GF-D8 (cell line): ENCODE measurements at regions not wholly inside any gene's neighbourhood (a gene's known extent, or its start where the extent isn't known, plus 50 kb on each side); places are given as distances from the start of the nearest gene placed in this dataset.
"Not testable (repeated sequence)": the region's sequence is repeated elsewhere in the genome, so short reads cannot be mapped to it uniquely, and the experiment has no call there.

ENCODE experiments used
- DNase-seq: peaks from one replicate; lab custom pipeline; 2025; lab: John Stamatoyannopoulos, UW

DNA sequence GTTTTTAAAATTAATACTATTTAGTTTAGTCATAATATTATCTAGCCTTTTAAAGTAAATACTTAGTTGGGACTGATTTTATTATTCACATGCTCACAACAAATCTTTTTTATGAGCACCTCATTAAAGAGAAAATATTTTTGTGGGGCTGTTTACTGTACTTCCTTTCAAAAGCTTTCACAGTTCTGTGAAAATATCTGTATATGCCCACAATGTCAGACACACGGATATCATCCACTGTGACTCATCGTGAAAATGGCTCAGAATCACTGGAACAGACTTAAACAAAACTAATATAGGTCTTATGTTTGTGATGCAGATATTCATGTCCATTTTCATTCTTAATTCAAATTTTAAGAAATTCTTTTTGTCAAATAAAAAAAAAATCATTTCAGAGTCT, 305.2 kb downstream of the RAB38 start:
- DNase-seq, result no peak

- DNase-seq, result no peak
These were observed 308.3 kb downstream of the RAB38 start for GRCh38 chr11:87866951-87867350.

DNA sequence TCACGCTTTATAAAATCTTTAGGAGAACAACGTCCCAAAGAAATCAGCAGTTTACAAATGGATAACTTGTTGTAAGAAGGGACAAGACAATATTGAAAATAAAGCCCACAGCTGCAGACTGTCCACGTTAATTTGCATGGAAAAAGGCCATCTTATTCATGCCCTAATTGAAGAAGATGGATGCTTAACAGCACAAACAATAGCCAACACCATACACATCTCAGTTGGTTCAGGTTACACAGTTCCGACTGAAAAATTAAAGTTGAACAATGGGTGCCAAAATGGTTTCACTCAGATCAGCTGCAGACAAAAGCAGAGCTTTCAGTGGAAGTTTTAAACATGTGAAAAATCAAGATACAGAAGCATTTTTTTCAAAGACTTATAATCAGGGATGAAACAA, 314.2 kb downstream of the RAB38 start:
- no peak for DNase-seq

GRCh38 chr11:87859636-87860035, 315.6 kb downstream of the RAB38 start:
- DNase-seq, result no peak

DNA sequence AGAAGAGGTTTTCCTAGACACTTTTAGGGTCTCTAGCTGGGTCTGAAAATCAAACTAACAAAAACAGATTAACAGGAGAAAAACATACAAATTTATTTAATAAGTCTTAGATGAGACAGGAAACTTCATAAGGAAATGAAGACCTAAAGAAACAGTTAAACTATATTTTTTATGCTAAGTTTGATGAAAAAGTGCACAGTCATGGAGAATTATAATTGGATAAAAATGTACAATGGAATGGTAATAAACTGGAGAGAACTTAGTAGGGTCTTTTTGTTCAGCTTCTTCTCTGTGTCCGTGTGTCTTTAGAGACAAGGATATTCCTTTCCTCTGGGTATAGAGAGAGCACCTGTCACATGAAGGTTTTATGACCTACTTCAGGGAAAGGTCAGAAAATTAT, 323.4 kb downstream of the RAB38 start:
- no peak for DNase-seq

DNA sequence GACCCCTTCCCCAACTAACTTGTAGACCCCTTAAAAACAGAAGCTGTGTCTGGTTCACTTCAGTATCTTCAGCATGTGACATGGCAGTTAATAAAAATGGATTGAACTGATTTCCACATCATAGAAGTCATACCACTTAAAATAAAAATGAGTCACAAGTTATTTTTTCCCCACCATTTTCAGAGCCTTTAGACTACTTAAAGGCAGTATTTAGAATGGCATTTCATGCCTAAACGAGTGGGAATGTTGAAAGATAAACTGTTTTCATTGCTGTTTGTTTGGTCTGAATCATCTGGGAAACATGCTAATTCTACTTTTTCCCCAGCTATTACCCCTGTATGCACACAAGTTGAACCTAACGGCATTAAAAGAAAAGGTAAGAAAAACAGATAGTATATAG, 324.0 kb downstream of the RAB38 start:
- DNase-seq, result no peak

- no peak for DNase-seq
These were observed 326.0 kb downstream of the RAB38 start for GRCh38 chr11:87849216-87849615.

DNA sequence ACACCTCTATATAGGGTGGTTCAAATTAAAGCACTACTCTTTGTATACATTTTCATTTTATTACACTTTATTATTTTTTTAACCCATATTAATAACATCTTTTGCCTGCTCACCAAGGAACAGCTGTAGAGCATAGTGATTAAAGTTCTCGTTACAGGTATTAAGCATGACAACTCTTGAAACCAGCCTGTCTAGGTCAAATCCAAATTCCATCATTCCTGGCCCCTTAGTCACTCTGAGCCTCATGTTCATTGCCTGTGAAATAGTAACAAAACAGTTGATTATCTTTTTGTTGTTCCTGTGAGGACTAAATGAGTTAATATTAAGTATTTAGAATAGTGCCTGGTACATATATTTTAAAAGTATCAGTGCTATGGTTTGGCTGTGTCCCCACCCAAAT, 334.5 kb downstream of the RAB38 start:
- DNase-seq, result no peak

DNA sequence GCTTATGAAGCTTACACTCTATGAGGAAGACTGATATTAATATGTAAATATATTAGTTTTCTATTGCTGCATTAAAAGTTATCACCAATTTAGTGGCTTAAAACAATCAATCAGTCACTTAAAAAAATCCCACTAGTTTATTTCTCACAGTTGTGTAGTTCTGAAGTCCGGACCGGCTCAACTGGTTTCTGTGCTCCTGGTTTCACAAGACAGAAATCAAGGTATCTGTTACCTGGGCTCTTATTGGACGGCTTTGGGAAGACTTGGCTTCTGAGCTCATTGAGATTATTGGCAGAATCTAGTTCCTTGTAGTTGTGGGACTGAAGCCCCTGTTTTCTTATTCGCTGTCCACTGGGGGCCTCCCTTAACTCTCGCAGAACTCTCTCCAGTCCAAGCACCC, 343.0 kb downstream of the RAB38 start:
- no peak for DNase-seq

- no peak for DNase-seq
These were observed 355.2 kb downstream of the RAB38 start for GRCh38 chr11:87820011-87820410.

GRCh38 chr11:87819151-87819550, 356.1 kb downstream of the RAB38 start:
- no peak for DNase-seq

- DNase-seq, result no peak
These were observed 362.5 kb downstream of the RAB38 start for GRCh38 chr11:87812571-87813365.

DNA sequence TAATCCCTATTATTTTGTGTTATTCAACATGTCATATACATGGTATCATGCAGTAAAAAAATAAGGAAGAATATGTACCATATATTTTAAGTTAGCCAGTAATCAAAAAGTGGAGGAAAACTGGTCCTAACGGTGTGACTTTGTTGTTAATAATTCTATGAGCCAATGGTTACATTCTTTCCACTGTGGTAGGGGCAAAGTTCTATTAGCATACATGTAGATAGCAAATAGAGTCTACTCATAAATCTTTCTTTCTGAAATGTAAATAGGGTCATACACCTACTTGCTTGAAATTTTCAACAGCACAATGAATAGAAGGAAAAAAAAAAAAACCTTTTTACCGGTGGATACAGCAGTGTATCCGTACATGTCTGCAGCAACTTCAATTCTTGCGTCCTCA, 364.8 kb downstream of the RAB38 start:
- DNase-seq, result no peak

DNA sequence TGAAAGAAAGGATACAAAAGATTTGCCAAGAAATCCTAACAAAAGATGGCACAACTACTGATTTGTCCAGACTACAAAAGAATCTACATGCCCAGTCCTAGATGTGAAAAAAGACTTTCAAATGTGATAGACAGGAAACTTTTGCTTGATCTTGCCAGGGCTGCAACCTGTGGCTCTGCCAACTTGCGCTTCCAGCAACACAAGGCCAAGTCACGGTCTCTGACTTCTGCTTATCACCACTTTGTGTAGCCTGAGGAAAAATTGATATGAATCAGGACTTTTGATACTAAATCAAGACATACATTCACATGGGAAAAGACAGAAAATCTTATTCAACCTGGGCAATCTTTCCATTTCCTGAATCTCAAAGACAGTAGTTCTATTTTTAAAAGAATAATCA, 366.0 kb downstream of the RAB38 start:
- no peak for DNase-seq

GRCh38 chr11:87804176-87804575, 371.1 kb downstream of the RAB38 start:
- no peak for DNase-seq

DNA sequence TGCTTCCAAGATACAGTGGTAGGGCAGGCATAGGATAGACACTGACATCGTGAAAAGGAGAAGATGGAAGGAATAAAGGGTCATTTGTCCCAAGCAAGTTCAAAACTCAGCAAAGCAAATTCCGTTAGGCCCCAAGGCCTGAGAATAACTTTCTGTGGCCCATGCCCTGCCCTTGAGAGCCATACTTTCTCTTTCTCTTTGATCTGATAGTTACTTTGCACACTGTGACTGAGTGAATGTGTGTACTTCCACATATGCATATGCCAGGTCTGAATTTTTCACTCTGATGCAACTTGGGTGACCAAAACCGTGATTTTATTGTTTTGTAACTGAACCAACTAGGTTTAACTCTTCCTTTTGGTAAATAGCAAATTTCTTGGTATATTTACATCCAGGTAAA, 371.5 kb downstream of the RAB38 start:
- no peak for DNase-seq

GRCh38 chr11:87784862-87785261, 390.4 kb downstream of the RAB38 start:
- not testable (repeated sequence) for DNase-seq

- no peak for DNase-seq
These were observed 395.2 kb downstream of the RAB38 start for GRCh38 chr11:87780068-87780413.

- no peak for DNase-seq
These were observed 395.8 kb downstream of the RAB38 start for GRCh38 chr11:87779276-87780067.

DNA sequence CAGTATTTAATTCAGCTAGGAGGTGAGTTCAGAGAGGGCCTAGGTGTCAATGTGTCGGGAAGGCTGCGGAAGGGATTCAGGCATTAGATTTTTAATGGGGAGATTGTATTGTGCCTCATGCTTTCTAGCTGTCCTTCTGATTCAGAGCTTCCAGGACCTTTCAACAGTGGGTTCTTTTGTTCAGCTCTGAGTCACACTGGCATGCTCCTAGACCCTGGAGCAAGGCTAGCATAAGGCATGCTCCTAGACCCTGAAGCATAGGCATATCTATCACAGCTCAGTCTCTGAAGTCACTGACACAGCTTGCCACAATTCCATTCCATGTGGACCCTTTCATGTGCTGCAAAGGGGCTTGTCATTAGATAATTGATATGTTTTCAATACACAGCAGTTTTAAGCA, 396.9 kb downstream of the RAB38 start:
- no peak for DNase-seq

DNA sequence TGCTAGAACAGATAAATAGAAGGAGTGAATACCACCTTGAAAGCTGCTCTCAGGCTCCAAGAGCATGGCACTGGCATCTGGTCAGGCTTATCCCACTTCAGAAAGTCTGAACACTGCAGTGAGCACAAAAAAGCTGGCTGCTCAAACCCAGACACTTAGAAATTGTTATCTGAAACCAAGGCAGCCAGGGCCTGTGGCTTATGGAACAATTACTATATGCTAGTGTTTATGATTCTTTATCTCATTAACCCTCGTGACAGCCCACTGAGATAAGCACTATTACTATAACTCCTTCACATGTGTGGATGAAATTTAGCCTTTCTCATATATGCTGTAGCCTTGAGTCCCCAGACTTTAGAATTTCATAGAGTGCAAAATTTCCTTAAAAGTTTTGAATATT, 400.2 kb downstream of the RAB38 start:
- no peak for DNase-seq

- DNase-seq, result no peak
These were observed 405.6 kb downstream of the RAB38 start for GRCh38 chr11:87769661-87770060.

- no peak for DNase-seq
These were observed 407.6 kb downstream of the RAB38 start for GRCh38 chr11:87767615-87768014.

GRCh38 chr11:87764075-87764474, 411.2 kb downstream of the RAB38 start:
- DNase-seq, result not testable (repeated sequence)
